IMR-90 (cell line): ENCODE measurements at regions not wholly inside any gene's neighbourhood (a gene's known extent, or its start where the extent isn't known, plus 50 kb on each side); places are given as distances from the start of the nearest gene placed in this dataset.

Source experiments
- ATAC-seq: fragments of 200-7000 bp; cut with Tn5 transposase; 2 replicates; pipeline ENCODE4 v1.9.1; 2020; ENCODE audit warnings: low read depth, mild to moderate bottlenecking, moderate library complexity
- BruUV-seq: library from RNA; stranded (reverse); fragments of 400-500 nt; replicated peaks from 2 replicates; lab custom pipeline; 2021; lab: Mats Ljungman, UMichigan
- CTCF ChIA-PET: fragments of 300-600 bp; formaldehyde crosslinking; extraction: SDS; loops from one replicate; lab custom pipeline; 2021; ENCODE audit warnings: antibody characterized with exemption; lab: Yijun Ruan, JAX
- POLR2A ChIA-PET: fragments of 300-600 bp; sonication (Branson Sonifier 250); formaldehyde crosslinking; loops from one replicate; lab custom pipeline; 2022; ENCODE audit warnings: antibody characterized with exemption; ENCODE audit not compliant: unreplicated experiment; lab: Charles Lee
- DNase-seq: peaks from one replicate; pipeline ENCODE4 v3.0.0; 2013
- H2AFZ ChIP-seq: replicated peaks from 2 replicates; pipeline ENCODE3; 2013; ENCODE audit warnings: low read length, mild to moderate bottlenecking; ENCODE audit not compliant: poor library complexity
- H2AK5ac ChIP-seq: 2 replicates; pipeline ENCODE4 v1.6.1; 2013; ENCODE audit warnings: low read depth, low read length, inconsistent platforms
- H2AK9ac ChIP-seq: replicated peaks from 2 replicates; pipeline ENCODE3; 2013; ENCODE audit warnings: mild to moderate bottlenecking, low read depth, low read length, moderate library complexity; ENCODE audit not compliant: poor library complexity
- H2BK120ac ChIP-seq: 2 replicates; pipeline ENCODE4 v1.6.1; 2013; ENCODE audit warnings: low read depth, low read length, inconsistent platforms
- H2BK15ac ChIP-seq: 3 replicates; pipeline ENCODE4 v1.6.1; 2013; ENCODE audit warnings: low read depth, low read length, inconsistent platforms
- H2BK20ac ChIP-seq: 2 replicates; pipeline ENCODE4 v1.6.1; 2013; ENCODE audit warnings: low read depth, mild to moderate bottlenecking, inconsistent platforms, low read length, moderate library complexity
- H2BK5ac ChIP-seq: 2 replicates; pipeline ENCODE4 v1.6.1; 2013; ENCODE audit warnings: mild to moderate bottlenecking, low read depth, low read length, inconsistent platforms; ENCODE audit not compliant: poor library complexity, severe bottlenecking
- H3K14ac ChIP-seq: replicated peaks from 2 replicates; pipeline ENCODE4 v1.6.1; 2013; ENCODE audit warnings: low read depth, low read length, inconsistent platforms
- H3K18ac ChIP-seq: 2 replicates; pipeline ENCODE4 v1.6.1; 2013; ENCODE audit warnings: low read depth, low read length, control low read depth
- H3K23ac ChIP-seq: 2 replicates; pipeline ENCODE4 v1.6.1; 2013; ENCODE audit warnings: low read depth, low read length, inconsistent platforms
- H3K27ac ChIP-seq: 2 replicates; pipeline ENCODE4 v1.5.1; 2013; ENCODE audit warnings: mild to moderate bottlenecking, control low read depth, low read length; ENCODE audit not compliant: insufficient read depth
- H3K27me3 ChIP-seq: 2 replicates; pipeline ENCODE4 v1.6.1; 2013; ENCODE audit warnings: low read length; ENCODE audit not compliant: control insufficient read depth, insufficient read depth
- H3K36me3 ChIP-seq: 2 replicates; pipeline ENCODE4 v1.6.1; 2013; ENCODE audit warnings: low read length, mixed read lengths; ENCODE audit not compliant: control insufficient read depth, insufficient read depth
- H3K4ac ChIP-seq: 2 replicates; pipeline ENCODE4 v1.6.1; 2013; ENCODE audit warnings: low read depth, low read length, inconsistent platforms
- H3K4me1 ChIP-seq: 2 replicates; pipeline ENCODE4 v1.6.1; 2013; ENCODE audit warnings: low read length, mixed read lengths; ENCODE audit not compliant: control insufficient read depth, insufficient read depth
- H3K4me2 ChIP-seq: 2 replicates; pipeline ENCODE4 v1.6.1; 2013; ENCODE audit warnings: low read depth, mild to moderate bottlenecking, control low read depth, low read length, moderate library complexity
- H3K4me3 ChIP-seq: 2 replicates; pipeline ENCODE4 v1.5.1; 2013; ENCODE audit warnings: low read depth, mild to moderate bottlenecking, control low read depth, low read length, moderate library complexity; ENCODE audit not compliant: insufficient read depth
- H3K56ac ChIP-seq: 2 replicates; pipeline ENCODE4 v1.6.1; 2013; ENCODE audit warnings: low read length, inconsistent platforms; ENCODE audit not compliant: insufficient read depth; ENCODE audit errors: extremely low read depth
- H3K79me1 ChIP-seq, 2 experiments: 2 replicates each; pipeline ENCODE4 v1.6.1; 2013; ENCODE audit warnings: low read length in 2 of 2, inconsistent platforms in 1 of 2, low read depth in 1 of 2
- H3K9ac ChIP-seq: 2 replicates; pipeline ENCODE4 v1.6.1; 2013; ENCODE audit warnings: low read depth, low read length, control low read depth
- H3K9me1 ChIP-seq: 2 replicates; pipeline ENCODE4 v1.6.1; 2013; ENCODE audit warnings: low read length, inconsistent platforms; ENCODE audit not compliant: insufficient read depth
- H3K9me3 ChIP-seq: 2 replicates; pipeline ENCODE4 v1.6.1; 2013; ENCODE audit warnings: low read length; ENCODE audit not compliant: control insufficient read depth, insufficient read depth
- H4K20me1 ChIP-seq: 2 replicates; pipeline ENCODE4 v1.6.1; 2013; ENCODE audit warnings: low read length, inconsistent platforms; ENCODE audit not compliant: insufficient read depth
- H4K5ac ChIP-seq: 2 replicates; pipeline ENCODE4 v1.6.1; 2013; ENCODE audit warnings: mild to moderate bottlenecking, low read depth, low read length, control low read depth
- H4K8ac ChIP-seq, 2 experiments: 2 replicates each; pipeline ENCODE4 v1.6.1; 2013; ENCODE audit warnings: low read depth in 2 of 2, low read length in 2 of 2, control low read depth in 1 of 2, inconsistent platforms in 1 of 2
- H4K91ac ChIP-seq: 2 replicates; pipeline ENCODE4 v1.6.1; 2013; ENCODE audit warnings: low read depth, low read length, inconsistent platforms; ENCODE audit not compliant: insufficient read depth
- MAFK ChIP-seq: IDR thresholded peaks from 2 replicates; pipeline ENCODE4 v1.6.1; 2012; ENCODE audit warnings: low read depth, low read length, improper control_type of control experiment
- MAZ ChIP-seq: IDR thresholded peaks from 2 replicates; pipeline ENCODE4 v1.6.1; 2012; ENCODE audit warnings: low read depth, mild to moderate bottlenecking, low read length, improper control_type of control experiment, moderate library complexity, borderline replicate concordance
- SMC3 ChIP-seq: fragments of 150-350 bp; IDR thresholded peaks from 2 replicates; pipeline ENCODE4 v1.6.1; 2016; ENCODE audit warnings: low read depth, mild to moderate bottlenecking, antibody characterized with exemption, low read length, moderate library complexity
- WGBS, 2 experiments: methylation state at CpG; one replicate each; pipeline versions ENCODE4 v1.1.5 to v1.1.7; 2013; ENCODE audit warnings: missing lambda C conversion rate in 2 of 2; ENCODE audit not compliant: insufficient read length in 1 of 2; ENCODE audit errors: extremely low coverage in 2 of 2; 5-methylcytosine and 5-hydroxymethylcytosine counted together
- dilution Hi-C: fragments of 300-500 bp; cut with HindIII; formaldehyde crosslinking; loops from one replicate; pipeline ENCODE4 v1.14.3; 2018; ENCODE audit warnings: low sequenced_read_pairs; ENCODE audit not compliant: unreplicated experiment
- in situ Hi-C: fragments of 300-500 bp; cut with MboI; formaldehyde crosslinking; loops from 3 replicates; pipeline ENCODE4 v1.14.3; 2019; ENCODE audit warnings: low sequenced_read_pairs, inconsistent platforms, mixed read lengths
- intact Hi-C: fragments of 100-400 bp; cut with micrococcal nuclease; formaldehyde crosslinking; loops from 2 replicates; pipeline ENCODE4 v1.10.0; 2022

DNA sequence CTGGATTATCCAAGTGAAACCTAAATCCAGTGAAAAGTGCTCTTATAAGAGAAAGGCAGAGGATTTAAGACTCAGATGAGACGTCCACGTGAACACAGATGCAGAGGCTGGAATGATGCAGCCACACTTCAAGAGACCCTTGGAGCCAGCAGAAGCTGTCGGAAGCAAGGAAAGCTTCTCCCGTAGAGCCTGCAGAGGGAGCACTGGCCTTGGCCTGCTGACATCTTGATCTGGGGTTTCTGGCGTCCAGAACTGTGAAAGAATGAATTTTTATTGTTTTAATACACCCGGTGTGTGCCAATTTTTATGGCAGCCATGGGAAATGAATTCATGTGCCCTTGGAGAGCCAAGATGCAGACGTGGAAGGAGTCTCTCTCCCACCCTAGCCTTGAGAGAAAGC lies 407.0 kb upstream of the B3GAT1 start:
- Histone ChIP-seq H3K27me3 (no peaks in the 10 kb centered on the region), H2BK5ac (no peak overlapping the region), H4K8ac (no peak overlapping the region), H2BK20ac (no peak overlapping the region), H3K4me3 (no peak overlapping the region), H3K36me3 (no peaks in the 10 kb centered on the region), H2BK120ac (no peak overlapping the region), H3K18ac (no peak overlapping the region), H3K14ac (no peak overlapping the region), H4K20me1 (no peaks in the 10 kb centered on the region), H3K4ac (no peak overlapping the region), H3K56ac (no peak overlapping the region), H3K4me2 (no peak overlapping the region), H2AK5ac (no peak overlapping the region), H3K9me1 (no peaks in the 10 kb centered on the region), H2BK15ac (no peak overlapping the region), H4K5ac (no peak overlapping the region), H2AFZ (no peak overlapping the region), H3K4me1 (no peaks in the 10 kb centered on the region), H3K9ac (no peak overlapping the region), H2AK9ac (no peak overlapping the region), H3K9me3 (peaks cover 28% of the 10 kb centered on the region), H3K79me1 (no peaks in the 10 kb centered on the region), H3K27ac (no peak overlapping the region), H4K91ac (no peak overlapping the region), H3K23ac (no peak overlapping the region)
- in situ Hi-C loops: no loop called here
- TF ChIP-seq MAZ: no peak
- no peak for TF ChIP-seq SMC3
- TF ChIP-seq MAFK: no peak
- dilution Hi-C loops: no loop called here
- WGBS, 2 experiments: 0% methylated on average over 1 of the region's 7 CpGs; no CpG with 5 or more reads in 1 of the 2 experiments
- intact Hi-C loops: no loop called here
- ATAC-seq: no peak
- CTCF ChIA-PET: no interaction called here
- DNase-seq: no peak
- POLR2A ChIA-PET: no interaction called here
- BruUV-seq: no TSS peak
